Glomerular endothelial cell (primary cell): ENCODE measurements at regions not wholly inside any gene's neighbourhood (a gene's known extent, or its start where the extent isn't known, plus 50 kb on each side); places are given as distances from the start of the nearest gene placed in this dataset.
"Not testable (repeated sequence)": the region's sequence is repeated elsewhere in the genome, so short reads cannot be mapped to it uniquely, and the experiment has no call there.

ENCODE experiments used
- DNase-seq: peaks from one replicate; pipeline ENCODE4 v3.0.0-alpha.2; 2011; ENCODE audit warnings: low read depth, low spot score; ENCODE audit errors: extremely low read depth

GRCh38 chr12:17132336-17132735, 526.4 kb upstream of the LMO3 start:
- no peak for DNase-seq

- DNase-seq, result not testable (repeated sequence)
These were observed 510.6 kb upstream of the LMO3 start for GRCh38 chr12:17116538-17116937.

- DNase-seq, result no peak
These were observed 504.4 kb upstream of the LMO3 start for GRCh38 chr12:17110316-17110715.

DNA sequence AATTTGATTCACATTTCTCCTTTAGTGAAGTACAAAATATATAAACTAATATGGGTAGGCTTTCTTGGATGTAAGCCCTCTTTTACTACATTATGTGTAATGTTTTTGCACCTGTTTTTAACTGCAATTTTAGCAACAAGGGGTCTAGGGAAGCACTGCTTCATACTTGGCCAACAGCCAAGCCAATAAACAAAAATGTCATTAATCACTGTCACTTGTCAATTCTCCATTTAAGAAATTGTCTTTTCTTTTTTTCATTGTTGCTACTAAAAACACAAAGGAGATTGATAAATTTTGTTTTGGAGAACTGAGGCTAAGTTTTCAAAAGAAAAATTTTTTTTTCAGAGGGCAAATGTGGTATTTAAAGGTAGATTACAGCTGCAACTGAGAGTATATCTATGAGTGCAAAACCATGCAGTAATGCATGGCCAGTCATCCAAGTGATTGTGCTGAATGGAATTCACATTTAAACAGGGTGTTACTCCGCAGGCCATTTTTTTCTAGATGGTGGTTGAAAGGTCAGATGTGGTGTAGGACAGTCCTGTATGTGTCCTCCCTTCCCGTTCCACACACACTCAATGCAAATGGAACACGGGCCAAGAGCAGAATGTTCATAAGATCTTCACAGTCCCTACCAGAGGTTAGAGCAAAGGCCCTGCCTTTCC, 503.0 kb upstream of the LMO3 start:
- DNase-seq, result no peak

- DNase-seq, result no peak
These were observed 498.8 kb upstream of the LMO3 start for GRCh38 chr12:17104801-17105200.

GRCh38 chr12:17097674-17098073, 491.7 kb upstream of the LMO3 start:
- no peak for DNase-seq

- DNase-seq, result no peak
These were observed 478.9 kb upstream of the LMO3 start for GRCh38 chr12:17084831-17085230.

GRCh38 chr12:17079251-17079909, 473.4 kb upstream of the LMO3 start:
- DNase-seq, result no peak

DNA sequence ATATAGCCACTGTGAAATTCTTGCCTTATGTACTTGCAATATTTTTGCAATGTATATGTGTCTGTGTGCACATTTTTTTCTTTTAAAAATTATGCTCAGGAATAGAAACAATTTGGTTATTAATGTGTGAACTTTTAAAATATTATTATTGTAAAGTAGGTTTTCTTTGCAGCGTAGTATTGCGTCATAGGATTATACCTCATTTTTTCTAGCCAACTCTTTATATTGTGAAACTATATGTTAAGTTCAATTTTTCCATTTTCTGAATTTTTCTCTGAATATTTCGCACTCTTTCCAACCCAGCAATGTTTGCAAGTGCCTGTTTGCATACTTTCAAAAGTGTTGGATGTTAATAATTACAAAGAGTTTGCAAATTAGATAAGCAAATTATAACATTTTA, 471.6 kb upstream of the LMO3 start:
- DNase-seq, result no peak

- DNase-seq, result no peak
These were observed 470.8 kb upstream of the LMO3 start for GRCh38 chr12:17076811-17077210.

- no peak for DNase-seq
These were observed 470.2 kb upstream of the LMO3 start for GRCh38 chr12:17076028-17076744.

DNA sequence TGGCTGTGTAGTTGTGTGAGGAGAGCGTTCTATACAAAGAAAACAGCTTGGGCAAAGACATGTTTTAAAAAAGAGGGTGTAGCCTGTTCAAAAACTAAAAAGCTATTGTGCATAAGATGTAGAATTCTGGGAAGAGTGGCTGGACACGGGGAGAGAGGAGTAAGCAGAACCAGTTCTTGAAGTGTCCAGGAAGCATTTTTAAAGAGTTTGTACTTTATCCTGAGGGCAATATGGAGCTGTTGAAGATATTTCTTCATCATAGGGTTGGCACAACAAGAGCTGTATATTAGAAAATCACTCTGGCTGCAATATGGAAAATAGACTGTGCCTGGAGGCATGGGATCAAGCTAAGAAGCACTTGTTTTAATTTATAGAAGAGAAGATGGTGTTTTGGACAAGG, 458.9 kb upstream of the LMO3 start:
- DNase-seq, result no peak

DNA sequence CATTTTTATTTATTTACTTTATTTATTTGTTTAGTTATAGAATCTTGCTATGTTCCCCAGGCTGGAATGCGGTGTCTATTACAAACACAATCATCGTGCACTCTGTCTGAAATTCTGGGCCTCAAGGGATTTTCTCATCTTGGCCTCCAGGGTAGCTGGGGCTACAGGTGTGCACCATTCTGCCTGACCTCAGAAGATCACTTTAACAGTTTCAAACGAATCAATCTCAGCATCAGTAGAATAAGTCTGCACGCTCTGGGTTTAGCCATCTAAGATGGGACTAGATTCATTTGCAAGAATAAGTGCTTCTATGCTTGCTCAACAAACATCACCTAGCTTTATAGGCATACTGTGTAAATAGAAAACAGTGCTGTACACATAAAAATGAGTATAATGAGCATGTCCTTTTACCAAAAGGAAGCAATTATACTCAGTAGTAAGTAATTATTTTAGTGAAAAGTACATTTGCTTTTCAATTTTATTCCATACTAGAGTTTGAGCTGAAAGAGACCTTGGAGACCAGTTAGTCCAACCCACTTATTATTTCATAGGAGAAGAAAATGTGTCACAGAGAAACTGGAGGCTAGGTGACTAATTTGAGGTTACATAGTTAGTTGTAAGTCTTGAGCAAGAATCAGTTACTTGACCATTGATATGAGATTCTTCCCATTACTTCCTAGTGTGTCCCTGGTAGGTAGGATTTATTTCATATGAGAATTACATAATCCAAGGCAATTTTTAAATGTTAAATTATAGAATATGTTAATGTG, 456.5 kb upstream of the LMO3 start:
- no peak for DNase-seq

- DNase-seq, result no peak
These were observed 454.3 kb upstream of the LMO3 start for GRCh38 chr12:17060260-17060659.

- DNase-seq, result no peak
These were observed 450.6 kb upstream of the LMO3 start for GRCh38 chr12:17056546-17056945.

DNA sequence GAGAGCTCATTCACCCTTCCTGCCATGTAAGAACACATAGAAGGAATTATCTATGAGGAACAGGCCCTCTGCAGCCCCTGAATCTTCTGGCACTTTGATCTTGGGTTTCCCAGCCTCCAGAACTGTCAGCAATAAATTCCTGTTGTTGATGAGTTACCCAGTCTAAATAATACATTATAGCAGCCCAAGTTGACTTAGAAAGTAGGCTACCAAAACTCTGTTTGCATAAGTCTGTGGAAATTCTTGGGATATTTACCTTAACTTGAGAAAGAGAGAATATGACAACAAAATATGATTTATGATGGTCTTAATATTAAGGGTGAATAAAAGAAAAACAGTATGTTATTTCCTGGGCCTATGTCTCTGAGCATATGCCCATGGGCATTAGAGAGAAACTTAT, 433.0 kb upstream of the LMO3 start:
- no peak for DNase-seq

DNA sequence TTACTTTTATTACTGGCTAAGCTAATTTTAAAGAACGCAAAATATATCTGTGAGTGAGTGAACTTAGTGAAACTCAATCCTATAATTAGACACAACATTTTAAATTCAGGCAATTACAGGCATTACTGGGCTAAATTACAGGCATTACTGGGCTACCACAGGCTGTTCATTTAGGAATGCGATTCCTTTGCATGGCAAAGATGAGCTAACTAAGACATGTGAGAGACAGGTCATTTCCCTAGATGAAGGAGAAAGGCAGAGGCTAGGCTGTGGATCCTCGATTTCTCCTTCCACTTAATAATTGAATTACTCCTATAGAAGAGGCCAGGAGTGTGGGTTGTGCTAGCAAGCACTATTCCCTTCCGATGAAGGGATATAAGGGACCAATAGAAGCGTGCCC, 429.4 kb upstream of the LMO3 start:
- DNase-seq, result no peak

DNA sequence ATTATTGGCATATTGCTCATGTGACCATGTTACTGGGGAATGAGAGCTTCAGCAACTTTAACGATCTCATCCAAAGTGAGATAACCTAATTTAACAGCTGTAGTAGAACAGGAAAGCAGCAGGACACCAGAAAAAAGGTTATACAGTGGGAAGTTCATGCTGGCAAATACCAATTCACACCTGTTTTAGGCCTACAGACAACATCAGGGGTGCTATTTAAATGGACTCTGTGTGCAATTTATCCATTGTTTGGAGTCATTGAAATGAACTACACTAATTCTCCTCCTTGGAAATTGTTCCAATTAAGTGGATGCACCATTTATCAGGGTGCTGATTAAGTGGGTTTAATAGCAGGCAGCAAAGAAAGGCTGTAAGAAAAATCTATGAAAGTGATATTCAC, 424.4 kb upstream of the LMO3 start:
- DNase-seq, result no peak

DNA sequence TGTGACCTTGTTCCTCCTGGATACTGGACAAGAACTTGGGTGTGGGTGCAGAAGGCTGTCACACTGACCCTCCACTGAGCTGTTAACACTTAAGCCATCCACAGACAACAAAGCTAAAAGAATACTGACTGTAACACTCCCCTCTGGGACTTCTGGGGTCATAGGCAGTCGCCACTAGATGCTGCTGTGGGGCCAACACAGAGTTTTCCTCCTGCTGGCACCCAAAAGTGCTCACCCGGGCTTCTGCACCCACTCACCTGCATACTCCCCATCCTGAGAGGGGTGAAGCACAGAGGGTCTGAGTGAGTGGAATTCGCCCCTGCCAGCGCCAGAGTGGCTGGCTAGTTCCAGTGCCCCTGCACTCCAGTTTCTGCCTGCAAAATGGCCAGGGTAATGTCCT, 422.4 kb upstream of the LMO3 start:
- no peak for DNase-seq

GRCh38 chr12:17025424-17025823, 419.5 kb upstream of the LMO3 start:
- not testable (repeated sequence) for DNase-seq

DNA sequence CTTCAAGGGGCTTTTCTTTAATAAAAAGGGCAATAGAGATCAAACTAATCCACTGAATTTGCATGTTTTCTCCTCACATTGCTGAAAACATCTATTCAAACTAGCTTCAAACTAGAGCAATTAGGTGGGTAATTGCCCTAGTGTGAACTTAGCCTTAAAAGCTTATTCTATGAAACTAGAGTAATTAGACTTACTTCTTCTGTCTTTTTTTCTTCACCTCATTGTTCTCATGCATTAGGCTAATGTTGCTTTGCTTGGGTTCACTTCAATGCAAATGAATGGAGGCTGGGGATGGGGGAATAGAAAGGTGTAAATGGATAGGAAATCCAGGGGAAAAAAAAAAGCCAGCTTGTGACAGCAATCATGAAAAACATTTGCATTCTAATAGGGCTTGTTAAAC, 414.8 kb upstream of the LMO3 start:
- no peak for DNase-seq
